GM12892 (cell line): ENCODE measurements at regions not wholly inside any gene's neighbourhood (a gene's known extent, or its start where the extent isn't known, plus 50 kb on each side); places are given as distances from the start of the nearest gene placed in this dataset.
"Not testable (repeated sequence)": the region's sequence is repeated elsewhere in the genome, so short reads cannot be mapped to it uniquely, and the experiment has no call there.

Source experiments
- DNase-seq: peaks from one replicate; pipeline ENCODE4 v3.0.0; 2011; ENCODE audit not compliant: insufficient read length
- FAIRE-seq: peaks from 2 replicates; lab custom pipeline; 2011; peaks lifted over from hg19 to GRCh38; lab: Jason Lieb, UNC
- POLR2A ChIP-seq: IDR thresholded peaks from 2 replicates; pipeline ENCODE4 v1.6.1; 2011; ENCODE audit warnings: low read depth, low read length, control low read depth
- POLR2AphosphoS5 ChIP-seq: IDR thresholded peaks from 2 replicates; pipeline ENCODE4 v1.6.1; 2011; ENCODE audit warnings: low read depth, low read length, control low read depth
- TAF1 ChIP-seq: IDR thresholded peaks from 2 replicates; pipeline ENCODE4 v1.6.1; 2011; ENCODE audit warnings: low read depth, mild to moderate bottlenecking, control low read depth, low read length, borderline replicate concordance

DNA sequence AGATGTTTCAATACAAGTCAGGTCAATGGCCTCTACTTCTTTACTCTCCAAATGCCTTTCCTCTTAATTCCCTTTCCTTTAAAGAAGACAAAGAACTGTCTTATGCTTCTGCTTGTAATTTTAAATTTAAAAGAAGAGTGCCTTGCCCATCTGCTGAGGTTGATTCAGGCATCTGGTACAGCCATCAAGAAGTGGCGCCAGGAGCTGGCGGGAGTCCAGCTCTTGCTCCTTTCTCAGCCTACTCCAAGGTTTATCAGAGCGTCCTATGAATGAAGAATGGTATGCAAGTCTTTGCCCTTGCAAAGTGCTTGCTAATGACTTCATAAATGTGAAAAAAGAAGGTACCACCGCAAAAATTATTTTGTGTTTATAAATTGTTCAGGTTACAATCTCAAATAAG is 294.6 kb upstream of the TGFBR2 start:
- DNase-seq (no peak), FAIRE-seq (no peak)
- TF ChIP-seq POLR2A, result no peak

DNA sequence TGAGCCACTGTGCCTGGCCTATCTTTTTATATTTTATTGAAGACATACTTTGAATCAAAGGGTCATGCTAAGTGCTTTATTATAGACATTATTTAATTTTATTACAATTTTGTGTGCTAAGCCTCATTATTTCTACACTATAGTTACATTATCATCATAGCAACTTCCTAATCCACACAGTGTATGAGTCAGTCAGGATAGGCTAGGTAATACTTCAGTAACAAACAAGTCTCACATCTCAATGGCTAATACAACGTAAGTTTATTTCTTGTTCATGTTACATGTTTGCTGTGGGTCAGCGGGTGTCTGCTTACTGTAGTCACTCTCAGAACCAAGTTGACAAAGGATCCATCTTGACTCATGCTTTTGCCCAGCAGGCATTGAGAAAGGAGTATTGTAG is 292.6 kb upstream of the TGFBR2 start:
- no peak for DNase-seq
- TF ChIP-seq TAF1 (no peak), POLR2A (no peak), POLR2AphosphoS5 (no peak)
- FAIRE-seq, result no peak

- no peak for FAIRE-seq
- DNase-seq, result no peak
- no peak for TF ChIP-seq POLR2A
These were observed 291.6 kb upstream of the TGFBR2 start for GRCh38 chr3:30314757-30315325.

DNA sequence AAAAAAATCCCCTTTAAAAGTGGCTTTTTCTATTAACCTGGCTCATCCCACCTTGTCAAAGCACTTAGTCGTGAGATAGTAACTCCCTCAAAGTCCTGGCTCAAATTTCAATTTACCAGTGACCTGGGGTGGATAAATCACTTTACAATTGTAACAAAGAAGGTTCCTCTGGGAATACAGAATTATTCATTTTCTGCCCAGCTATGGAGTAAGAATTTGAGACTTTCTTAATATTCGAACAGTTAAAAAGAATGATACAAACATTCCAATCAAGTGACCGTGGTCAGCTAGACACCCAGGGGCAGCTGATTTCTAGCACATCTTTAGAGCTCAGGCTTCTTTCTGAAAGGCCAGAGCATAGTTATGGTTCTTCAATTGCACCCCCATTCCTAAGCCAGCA is 291.0 kb upstream of the TGFBR2 start:
- no peak for FAIRE-seq
- TF ChIP-seq POLR2AphosphoS5 (no peak), TAF1 (no peak), POLR2A (no peak)
- no peak for DNase-seq

DNA sequence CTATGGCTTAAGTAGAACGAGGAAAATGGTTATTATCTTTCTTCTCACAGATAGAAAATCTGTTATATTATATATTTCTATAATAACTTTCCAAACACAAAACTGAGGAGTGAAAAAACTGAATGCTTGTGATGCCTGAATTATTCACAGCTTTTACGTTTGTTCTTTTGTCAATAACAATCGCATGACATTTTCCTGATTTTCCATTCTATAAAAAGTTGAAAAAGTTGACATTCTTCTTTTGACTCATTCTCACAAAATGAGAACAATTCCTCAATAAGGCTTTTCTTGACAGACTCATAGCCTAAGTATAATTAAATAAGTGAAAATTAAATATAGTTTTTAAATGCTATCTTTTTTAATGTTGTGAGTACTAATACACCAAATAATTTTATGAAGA is 288.8 kb upstream of the TGFBR2 start:
- FAIRE-seq, result no peak
- no peak for DNase-seq
- TF ChIP-seq POLR2A (no peak), TAF1 (no peak), POLR2AphosphoS5 (no peak)

DNA sequence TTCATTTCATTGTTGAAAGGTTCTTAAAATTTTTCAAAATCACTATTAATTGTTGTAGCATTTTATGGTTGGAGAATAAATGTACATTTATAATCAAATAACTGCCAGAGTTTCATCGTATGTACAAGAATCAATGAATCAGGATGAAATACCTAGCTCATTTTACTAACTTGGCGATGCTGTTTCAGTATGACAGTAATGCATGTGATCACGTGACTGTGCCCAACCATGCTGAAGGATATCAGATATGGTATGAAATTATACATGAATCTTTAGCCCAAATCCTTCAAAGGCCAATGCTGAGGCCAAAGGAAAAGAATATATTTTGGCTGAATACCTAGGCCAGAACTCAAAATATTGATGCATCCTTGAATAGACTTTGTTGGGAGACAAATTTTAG is 288.3 kb upstream of the TGFBR2 start:
- DNase-seq, result no peak
- no peak for TF ChIP-seq TAF1
- no peak for TF ChIP-seq POLR2AphosphoS5
- no peak for TF ChIP-seq POLR2A
- no peak for FAIRE-seq

- no peak for TF ChIP-seq POLR2AphosphoS5
- TF ChIP-seq TAF1, result no peak
- no peak for TF ChIP-seq POLR2A
- DNase-seq (no peak), FAIRE-seq (no peak)
These were observed 286.7 kb upstream of the TGFBR2 start for GRCh38 chr3:30319713-30320112.

- no peak for DNase-seq
- FAIRE-seq, result no peak
- TF ChIP-seq POLR2A (no peak), TAF1 (no peak), POLR2AphosphoS5 (no peak)
These were observed 286.0 kb upstream of the TGFBR2 start for GRCh38 chr3:30320392-30320791.

GRCh38 chr3:30321065-30321464 is 285.3 kb upstream of the TGFBR2 start:
- no peak for FAIRE-seq
- TF ChIP-seq POLR2A (no peak), POLR2AphosphoS5 (no peak), TAF1 (no peak)
- DNase-seq, result no peak

GRCh38 chr3:30323649-30324048 is 282.8 kb upstream of the TGFBR2 start:
- FAIRE-seq, DNase-seq: not testable (repeated sequence)

DNA sequence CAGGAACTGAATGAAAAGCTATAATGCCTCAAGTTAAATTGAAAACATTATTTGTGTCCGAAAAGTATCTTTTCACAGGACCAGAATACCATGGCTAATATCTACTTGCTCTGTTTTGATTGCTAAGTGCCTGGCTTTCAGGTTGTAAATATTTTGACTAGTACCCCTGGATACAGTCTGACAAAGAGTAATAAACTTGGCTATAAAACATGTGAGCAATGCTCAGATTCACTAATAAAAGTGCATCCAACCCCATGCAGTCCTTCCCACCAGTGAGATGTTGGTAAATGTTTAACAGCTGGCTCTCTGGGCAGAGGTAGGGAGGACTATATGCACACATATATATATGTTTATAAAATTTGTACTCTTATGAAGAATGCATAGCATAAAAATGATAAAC is 281.8 kb upstream of the TGFBR2 start:
- DNase-seq (no peak), FAIRE-seq (no peak)
- TF ChIP-seq POLR2A, result no peak
- TF ChIP-seq POLR2AphosphoS5, result no peak
- TF ChIP-seq TAF1, result no peak

DNA sequence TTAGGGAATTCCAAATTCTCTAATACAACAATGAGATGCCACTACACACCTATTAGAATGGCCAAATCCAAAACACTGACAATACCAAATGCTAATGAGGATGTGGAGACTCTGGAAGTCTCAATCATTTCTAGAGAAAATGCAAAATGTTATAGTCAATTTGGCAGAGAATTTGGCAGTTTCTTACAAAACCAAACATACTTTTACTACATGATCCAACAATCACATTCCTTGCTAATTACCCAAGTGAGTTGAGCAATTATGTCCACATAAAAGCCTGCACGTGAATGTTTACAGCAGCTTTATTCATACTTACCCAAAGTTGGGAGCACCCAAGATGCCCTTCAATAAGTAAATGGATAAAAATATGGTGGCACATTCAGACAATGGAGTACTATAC is 278.4 kb upstream of the TGFBR2 start:
- FAIRE-seq, result not testable (repeated sequence)

DNA sequence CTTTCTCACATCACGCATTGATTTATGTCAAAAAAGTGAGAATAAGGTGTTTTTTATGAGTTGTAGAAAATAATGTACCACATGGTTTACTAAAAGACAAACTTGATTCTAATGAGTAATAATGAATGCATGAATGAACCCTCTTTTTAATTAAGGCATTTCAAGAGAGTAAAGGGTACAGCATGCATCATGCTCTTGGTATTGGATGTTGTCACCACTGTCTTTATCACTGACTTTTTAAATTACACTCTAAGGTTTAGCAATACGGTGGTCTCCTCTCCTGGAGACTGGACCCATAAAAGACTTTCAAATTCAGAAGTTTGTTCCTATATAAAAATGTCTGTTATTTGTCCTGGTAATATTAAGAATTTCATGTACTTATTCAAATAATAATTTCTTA is 277.5 kb upstream of the TGFBR2 start:
- not testable (repeated sequence) for FAIRE-seq, DNase-seq

More for the DNA sequence above, 278.4 kb upstream of the TGFBR2 start:
- DNase-seq, result not testable (repeated sequence)

DNA sequence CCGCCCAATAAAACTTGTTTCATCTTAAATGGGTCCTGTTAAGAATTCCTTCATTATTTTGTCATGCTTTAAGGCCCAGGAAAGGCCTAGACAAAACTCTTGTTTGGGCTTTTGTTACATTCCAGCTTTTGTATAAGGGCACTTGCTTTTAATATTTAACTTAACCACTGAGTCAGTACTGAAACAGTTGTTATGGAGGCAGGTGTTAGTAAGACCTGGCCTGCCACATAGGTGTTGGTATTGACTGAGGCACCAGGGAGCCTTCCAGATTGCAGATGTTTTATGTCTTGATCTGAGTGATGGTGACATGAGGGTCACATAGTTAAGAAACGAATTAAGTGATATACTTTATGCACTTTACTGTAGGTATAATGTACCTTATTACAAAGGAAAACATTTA is 274.9 kb upstream of the TGFBR2 start:
- DNase-seq (no peak), FAIRE-seq (no peak)
- TF ChIP-seq TAF1 (no peak), POLR2AphosphoS5 (no peak), POLR2A (no peak)
